Activated T-cell treated with anti-CD3 and anti-CD28 coated beads, Interleukin-2, amount 50 U/mL, for 4 hours (primary cell): ENCODE measurements at regions not wholly inside any gene's neighbourhood (a gene's known extent, or its start where the extent isn't known, plus 50 kb on each side); places are given as distances from the start of the nearest gene placed in this dataset.

ENCODE experiments used
- ATAC-seq, 2 donors: fragments of 200-7000 bp; cut with Tn5 transposase; one replicate each; pipeline ENCODE4 v1.10.0; 2021
- DNase-seq: peaks from one replicate; pipeline ENCODE4 v3.0.0-alpha.2; 2020
- H3K27me3 Mint-ChIP-seq: one replicate; pipeline ENCODE4 v1.8.0; 2021; ENCODE audit warnings: low read depth, mixed read lengths
- H3K36me3 Mint-ChIP-seq: one replicate; pipeline ENCODE4 v1.8.0; 2022; ENCODE audit warnings: mixed read lengths; ENCODE audit not compliant: insufficient read depth
- H3K4me1 Mint-ChIP-seq: one replicate; pipeline ENCODE4 v1.8.0; 2021; ENCODE audit warnings: low read depth, mixed read lengths
- H3K4me3 Mint-ChIP-seq: one replicate; pipeline ENCODE4 v1.8.0; 2021; ENCODE audit warnings: mild to moderate bottlenecking, moderate library complexity, mixed read lengths
- H3K9me3 Mint-ChIP-seq: one replicate; pipeline ENCODE4 v1.8.0; 2021; ENCODE audit warnings: mixed read lengths

DNA sequence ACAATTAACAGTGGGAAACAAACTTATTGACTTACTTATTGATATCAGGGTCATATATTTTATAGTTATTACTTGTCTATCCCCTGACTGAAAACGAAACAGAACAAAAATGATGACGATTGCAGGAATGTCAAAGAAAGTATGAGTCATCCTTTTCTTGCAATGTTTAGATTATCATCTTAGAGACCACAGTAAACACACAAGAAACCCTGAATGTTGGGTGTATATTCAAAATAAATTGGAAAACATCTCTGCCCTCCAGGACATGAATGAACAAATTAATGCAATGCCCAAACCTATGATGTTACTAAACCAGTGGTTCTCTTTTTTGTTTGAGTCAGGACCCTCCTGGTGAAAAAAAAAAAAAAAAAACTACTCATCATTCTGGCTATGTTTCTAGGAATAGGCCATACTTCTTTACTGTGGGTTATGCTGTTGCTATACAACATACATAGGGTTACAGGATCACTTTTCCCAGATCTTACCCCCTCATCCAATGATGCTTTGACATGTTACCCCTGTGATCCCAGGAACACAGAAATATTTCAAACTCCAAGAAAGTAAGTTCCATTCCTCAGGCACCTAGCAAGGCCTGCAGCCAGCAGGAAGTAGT lies 623.4 kb upstream of the IGFBP3 start:
- no peaks in the 10 kb centered on the region for H3K9me3 Mint-ChIP-seq
- H3K36me3 Mint-ChIP-seq = no peaks in the 10 kb centered on the region
- no peaks in the 10 kb centered on the region for H3K4me1 Mint-ChIP-seq
- H3K27me3 Mint-ChIP-seq = no peaks in the 10 kb centered on the region
- ATAC-seq (no peak), DNase-seq (no peak)
- H3K4me3 Mint-ChIP-seq = no peak overlapping the region

DNA sequence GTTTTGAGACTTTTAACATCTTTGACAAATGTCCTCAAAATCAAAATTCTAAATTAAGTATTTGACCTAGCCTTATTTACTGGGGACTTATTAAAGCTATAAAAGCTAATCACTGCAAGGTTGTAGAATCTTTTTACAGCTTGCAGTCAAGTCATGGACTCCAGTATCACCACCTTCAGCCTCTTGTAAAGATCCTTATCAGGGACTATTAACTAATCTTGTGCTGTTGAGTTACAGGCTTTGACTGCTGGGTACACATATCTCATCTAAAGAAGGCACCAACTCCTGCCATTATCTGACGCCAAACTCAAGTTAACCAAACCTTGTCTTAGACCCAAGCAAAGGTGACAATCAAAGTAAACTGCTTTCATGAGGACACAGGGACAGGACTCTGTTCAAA lies 621.0 kb upstream of the IGFBP3 start:
- no peak for DNase-seq
- Mint-ChIP-seq H3K4me1 (no peaks in the 10 kb centered on the region), H3K4me3 (no peak overlapping the region), H3K36me3 (no peaks in the 10 kb centered on the region), H3K27me3 (no peaks in the 10 kb centered on the region), H3K9me3 (no peaks in the 10 kb centered on the region)
- no peak for ATAC-seq

DNA sequence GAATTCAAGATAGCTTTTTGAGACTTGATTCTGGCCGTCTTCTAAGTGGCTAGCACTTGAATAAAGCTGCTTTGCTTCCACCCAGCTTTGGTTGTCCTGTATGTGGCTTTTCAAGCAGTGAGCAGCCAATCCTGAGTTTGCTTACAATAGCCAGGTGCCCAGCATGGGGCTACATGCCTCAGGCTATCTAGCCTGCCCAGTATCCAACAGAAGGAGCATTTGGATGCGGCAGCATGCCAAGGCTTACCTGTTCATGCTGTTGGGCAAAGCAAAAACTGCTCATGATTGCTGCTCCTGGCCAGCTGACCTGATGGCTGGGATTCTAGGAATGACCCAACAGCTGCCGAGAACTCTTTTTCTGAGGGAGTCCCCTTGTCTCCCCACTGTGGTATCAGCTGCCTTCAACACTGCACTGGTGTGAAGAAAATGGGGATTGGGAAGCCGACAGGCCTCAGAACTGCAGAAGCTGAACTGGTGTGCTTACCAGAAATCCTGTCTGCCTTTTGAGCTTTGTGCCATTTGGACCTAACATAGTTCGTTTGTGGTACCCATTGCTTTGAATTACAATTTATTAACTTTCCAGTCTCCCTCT lies 618.9 kb upstream of the IGFBP3 start:
- H3K4me3 Mint-ChIP-seq = no peak overlapping the region
- H3K4me1 Mint-ChIP-seq = no peaks in the 10 kb centered on the region
- no peaks in the 10 kb centered on the region for H3K27me3 Mint-ChIP-seq
- H3K36me3 Mint-ChIP-seq = no peaks in the 10 kb centered on the region
- no peaks in the 10 kb centered on the region for H3K9me3 Mint-ChIP-seq
- no peak for DNase-seq
- no peak for ATAC-seq

DNA sequence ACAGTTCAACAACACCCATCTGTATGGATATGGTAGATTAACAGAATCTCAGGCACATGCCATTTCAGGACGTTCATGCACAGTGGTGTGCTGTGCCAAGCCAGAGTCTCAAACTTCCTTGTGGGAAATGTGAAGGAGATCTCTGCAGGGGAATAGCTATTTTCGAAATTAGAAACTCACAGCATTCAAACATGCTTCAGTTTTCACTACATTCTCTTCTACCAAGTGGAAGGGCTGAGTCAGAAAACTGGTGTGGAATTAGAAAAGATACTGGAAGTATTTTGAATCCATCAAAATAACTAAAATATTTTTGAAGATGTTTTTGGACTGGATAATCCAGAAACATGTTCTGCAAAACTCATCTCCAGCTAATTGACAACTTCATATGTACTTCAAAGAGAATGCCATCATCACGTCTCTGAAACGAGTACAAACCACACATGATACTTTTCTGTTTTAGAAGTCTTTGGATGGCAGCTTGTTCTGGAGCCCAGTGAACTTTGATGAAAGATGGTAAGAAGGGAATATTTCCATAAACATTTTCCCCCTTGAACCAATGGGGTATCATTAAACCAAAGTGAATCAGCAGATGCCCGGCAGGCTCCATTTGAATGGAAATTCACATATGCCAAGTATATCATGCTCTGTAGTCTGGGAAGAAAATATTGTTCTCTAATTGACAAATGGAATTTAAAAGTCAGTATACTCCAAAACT lies 616.3 kb upstream of the IGFBP3 start:
- H3K4me1 Mint-ChIP-seq = no peaks in the 10 kb centered on the region

DNA sequence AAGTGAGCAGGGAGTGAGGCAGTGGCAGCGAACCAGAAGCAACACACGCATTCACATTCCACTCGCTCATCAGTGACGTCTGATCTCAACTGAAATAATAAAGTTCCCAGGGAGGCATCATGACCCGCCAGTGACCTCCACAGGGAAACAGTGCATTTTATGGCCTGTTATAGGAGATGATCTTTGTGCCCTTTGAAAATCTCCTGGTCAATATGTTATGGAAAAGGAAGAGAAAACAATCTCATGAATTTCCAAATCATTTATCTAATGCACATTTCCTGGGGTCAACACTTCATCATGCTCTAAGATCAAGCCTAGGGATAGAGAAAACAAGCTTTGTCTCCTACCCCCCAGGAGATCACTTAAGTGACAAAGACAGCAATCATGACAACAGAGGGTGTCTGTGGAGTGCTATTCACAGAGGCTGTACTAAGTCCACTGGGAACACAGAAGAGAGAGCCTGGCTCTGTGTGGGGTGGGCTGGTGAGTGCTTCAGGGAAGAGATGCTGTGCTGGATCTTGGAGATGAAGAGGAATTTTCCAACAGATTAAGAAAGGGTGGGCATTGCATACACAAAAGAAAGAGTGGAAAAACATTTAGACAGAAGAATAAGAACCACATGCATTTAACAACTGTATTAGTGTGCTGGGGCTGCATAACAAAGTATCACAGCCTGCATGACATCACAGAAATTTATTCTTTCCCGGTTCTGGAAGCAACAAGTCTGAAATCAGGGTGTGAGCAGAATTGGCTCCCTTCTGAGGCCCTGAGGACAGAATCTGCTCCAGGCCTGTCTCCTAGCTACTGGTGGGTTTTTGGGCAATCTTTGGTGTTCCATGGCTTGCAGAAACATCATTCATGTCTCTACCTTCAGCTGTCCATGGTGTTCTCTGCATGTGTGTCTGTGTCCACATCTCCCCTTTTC lies 613.9 kb upstream of the IGFBP3 start:
- H3K36me3 Mint-ChIP-seq = no peaks in the 10 kb centered on the region

More for the DNA sequence above, 616.3 kb upstream of the IGFBP3 start:
- Mint-ChIP-seq H3K4me3 (no peak overlapping the region), H3K9me3 (no peaks in the 10 kb centered on the region), H3K36me3 (no peaks in the 10 kb centered on the region), H3K27me3 (no peaks in the 10 kb centered on the region)
- ATAC-seq (no peak), DNase-seq (no peak)

DNA sequence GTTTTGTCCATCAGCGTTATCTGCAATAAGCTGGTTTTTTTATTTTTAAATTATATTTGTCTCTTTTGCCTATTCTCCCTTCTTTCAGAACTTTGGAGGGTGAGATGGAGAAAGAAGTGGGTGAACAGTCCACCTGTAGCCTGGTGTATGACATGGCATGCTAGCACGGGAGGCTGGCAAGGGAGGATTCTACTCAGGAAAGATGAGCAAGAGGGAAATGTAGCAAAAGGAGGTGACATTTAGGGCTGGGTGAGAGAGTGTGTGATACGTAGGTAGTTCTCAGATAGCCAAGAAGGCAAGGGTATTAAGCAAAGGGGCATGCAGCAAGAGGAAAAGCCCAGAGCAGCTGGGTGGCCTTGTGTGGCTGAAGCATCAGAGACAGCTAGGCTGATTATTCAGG lies 612.9 kb upstream of the IGFBP3 start:
- Mint-ChIP-seq H3K9me3 (no peaks in the 10 kb centered on the region), H3K4me1 (no peaks in the 10 kb centered on the region), H3K27me3 (no peaks in the 10 kb centered on the region), H3K36me3 (no peaks in the 10 kb centered on the region), H3K4me3 (no peak overlapping the region)
- ATAC-seq = no peak
- no peak for DNase-seq

More for the DNA sequence above, 613.9 kb upstream of the IGFBP3 start:
- ATAC-seq = no peak
- Mint-ChIP-seq H3K4me3 (no peak overlapping the region), H3K4me1 (no peaks in the 10 kb centered on the region), H3K27me3 (no peaks in the 10 kb centered on the region), H3K9me3 (no peaks in the 10 kb centered on the region)
- DNase-seq = no peak

DNA sequence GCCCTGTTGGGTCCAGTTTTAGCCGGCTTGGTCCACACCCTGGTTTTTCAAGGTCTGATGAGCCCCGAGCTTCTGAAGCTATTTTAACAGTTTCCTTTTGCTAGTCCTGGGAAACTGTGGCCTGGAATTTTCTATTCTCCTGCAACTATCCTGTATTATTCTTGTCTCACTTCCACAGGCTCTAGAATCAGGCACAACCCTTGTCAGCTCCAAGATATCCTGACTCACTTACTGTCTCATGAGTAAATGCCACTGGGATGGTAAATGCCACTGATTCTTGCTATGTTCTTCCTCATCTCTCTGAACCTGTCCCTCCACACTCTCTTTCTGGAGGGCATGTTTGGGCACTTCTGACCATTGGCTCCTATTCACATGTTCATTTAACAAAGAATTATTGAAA lies 611.5 kb upstream of the IGFBP3 start:
- no peak overlapping the region for H3K4me3 Mint-ChIP-seq
- no peaks in the 10 kb centered on the region for H3K9me3 Mint-ChIP-seq
- ATAC-seq (no peak), DNase-seq (no peak)
- no peaks in the 10 kb centered on the region for H3K4me1 Mint-ChIP-seq
- H3K36me3 Mint-ChIP-seq = no peaks in the 10 kb centered on the region
- H3K27me3 Mint-ChIP-seq = no peaks in the 10 kb centered on the region

DNA sequence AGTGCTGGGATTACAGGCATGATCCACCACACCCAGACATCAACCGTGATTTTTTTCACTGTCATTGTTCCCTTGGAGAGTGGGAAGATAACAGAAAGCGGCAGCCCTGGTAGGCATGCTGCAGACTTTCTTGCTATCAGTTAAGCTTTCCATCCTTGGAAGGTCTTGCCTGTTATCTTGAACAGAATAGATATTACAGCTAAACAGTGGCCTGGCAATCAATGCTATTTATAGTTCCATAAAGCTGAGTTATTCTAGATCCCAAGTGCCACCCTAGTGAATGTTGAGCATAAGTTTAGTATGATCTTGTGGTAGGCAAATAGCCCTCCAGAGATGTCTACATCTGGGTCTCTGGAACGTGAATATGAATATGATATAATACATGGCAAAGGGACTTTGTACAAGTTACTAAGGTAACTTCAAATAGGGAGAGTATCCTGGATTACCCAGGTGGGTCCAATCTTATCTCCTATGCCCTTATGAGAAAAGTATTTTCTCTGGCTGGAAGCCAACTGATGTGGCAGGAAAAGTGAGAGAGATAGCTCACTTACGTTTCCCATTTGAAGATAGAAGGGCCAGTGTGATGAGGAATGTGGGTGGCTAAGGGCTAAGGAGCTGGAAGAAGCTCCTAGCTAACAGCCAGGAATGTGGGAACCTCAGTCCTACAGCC lies 609.1 kb upstream of the IGFBP3 start:
- no peak overlapping the region for H3K4me3 Mint-ChIP-seq
- no peak for ATAC-seq

DNA sequence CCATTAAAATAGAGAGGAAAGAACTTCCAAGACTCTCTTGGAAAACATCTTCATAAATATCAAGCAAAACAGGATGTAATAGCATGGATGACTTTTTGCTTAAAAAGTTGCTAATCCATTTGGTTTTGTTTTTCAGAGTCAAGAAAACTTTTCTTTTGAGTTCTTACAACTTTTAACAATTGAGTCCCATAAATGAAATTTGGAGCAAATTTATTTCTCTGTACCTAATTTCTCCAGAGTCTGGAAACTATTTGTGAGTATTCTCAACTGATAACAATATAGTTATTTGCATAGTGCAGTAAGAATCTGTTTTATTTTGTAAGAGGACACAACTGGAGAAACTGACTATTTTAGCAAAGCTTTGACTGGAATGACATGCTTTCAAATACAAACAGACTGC lies 606.3 kb upstream of the IGFBP3 start:
- Mint-ChIP-seq H3K9me3 (peaks cover 3% of the 10 kb centered on the region), H3K36me3 (no peaks in the 10 kb centered on the region), H3K27me3 (no peaks in the 10 kb centered on the region), H3K4me3 (no peak overlapping the region), H3K4me1 (no peaks in the 10 kb centered on the region)
- no peak for DNase-seq
- ATAC-seq = no peak

More for the DNA sequence above, 609.1 kb upstream of the IGFBP3 start:
- H3K9me3 Mint-ChIP-seq = peaks cover 3% of the 10 kb centered on the region
- no peaks in the 10 kb centered on the region for H3K36me3 Mint-ChIP-seq
- no peaks in the 10 kb centered on the region for H3K27me3 Mint-ChIP-seq
- DNase-seq = no peak
- no peaks in the 10 kb centered on the region for H3K4me1 Mint-ChIP-seq

DNA sequence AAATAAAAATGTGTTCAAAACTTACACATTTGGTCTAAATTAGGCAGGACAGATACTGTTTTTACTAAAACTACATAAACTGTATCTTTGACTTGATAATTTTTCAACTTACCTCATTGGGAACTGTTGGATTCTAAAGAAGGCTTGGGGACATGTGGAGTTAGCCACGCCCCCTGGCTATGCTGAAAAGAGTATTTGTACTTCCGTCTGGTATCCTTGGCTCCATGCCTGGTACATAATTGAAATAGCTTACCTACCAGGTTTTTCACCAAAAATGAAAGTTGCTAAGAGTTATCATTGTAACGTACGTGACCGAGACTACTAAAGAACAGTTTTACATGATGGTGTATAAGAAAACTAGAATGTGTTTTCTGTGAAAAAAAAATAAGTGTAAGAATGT lies 604.8 kb upstream of the IGFBP3 start:
- ATAC-seq (no peak), DNase-seq (no peak)
- Mint-ChIP-seq H3K4me3 (no peak overlapping the region), H3K27me3 (no peaks in the 10 kb centered on the region), H3K4me1 (no peaks in the 10 kb centered on the region), H3K36me3 (no peaks in the 10 kb centered on the region), H3K9me3 (peaks cover 3% of the 10 kb centered on the region)

DNA sequence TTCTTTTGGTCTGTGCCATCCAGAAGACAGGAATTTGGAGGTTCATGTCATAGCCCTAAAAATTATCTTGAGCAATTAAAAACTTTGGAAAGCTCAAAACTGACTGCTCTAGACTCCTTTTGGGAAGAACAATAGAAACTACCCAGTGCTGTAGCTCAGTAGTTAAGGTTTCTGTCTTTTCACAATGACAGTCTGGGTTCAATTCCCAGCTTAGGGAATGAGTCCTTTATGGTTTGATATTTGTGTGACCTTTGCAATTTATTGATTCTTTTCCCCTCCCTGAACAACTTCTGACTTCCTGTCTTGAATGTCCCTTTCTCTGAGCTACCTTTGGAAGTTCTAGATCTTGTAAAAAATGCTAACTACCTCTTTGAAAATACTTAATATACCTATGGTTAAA lies 603.3 kb upstream of the IGFBP3 start:
- ATAC-seq = no peak
- Mint-ChIP-seq H3K4me1 (no peaks in the 10 kb centered on the region), H3K36me3 (no peaks in the 10 kb centered on the region), H3K27me3 (no peaks in the 10 kb centered on the region), H3K9me3 (peaks cover 3% of the 10 kb centered on the region), H3K4me3 (no peak overlapping the region)
- DNase-seq = no peak

DNA sequence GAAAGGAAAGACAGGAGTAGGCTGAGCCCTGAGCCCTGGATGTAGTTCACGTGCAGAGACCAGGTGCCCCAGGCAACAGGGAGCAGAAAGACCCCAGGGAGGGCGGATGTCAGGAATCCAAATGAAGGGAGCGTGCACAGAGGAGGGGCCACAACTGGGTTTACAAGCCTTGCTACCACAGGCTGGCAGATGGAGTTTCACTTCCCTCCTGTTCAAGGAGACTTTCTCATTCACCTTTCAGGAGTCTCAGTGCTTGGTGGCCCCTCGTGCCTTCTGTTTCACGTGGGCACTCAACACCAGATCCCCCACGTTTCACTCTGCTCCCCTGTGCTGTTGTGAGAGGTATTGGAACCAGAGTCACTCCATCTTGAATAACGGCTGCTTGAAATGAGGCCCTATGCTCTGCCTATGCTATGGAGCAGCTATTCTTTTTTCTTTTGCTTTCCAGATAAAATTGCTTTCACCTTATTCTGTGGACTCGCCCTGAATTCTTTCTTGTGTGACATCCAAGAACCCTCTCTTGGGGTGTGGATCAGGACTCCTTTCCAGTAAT lies 601.4 kb upstream of the IGFBP3 start:
- ATAC-seq = no peak
- Mint-ChIP-seq H3K36me3 (no peaks in the 10 kb centered on the region), H3K9me3 (peaks cover 3% of the 10 kb centered on the region), H3K4me1 (no peaks in the 10 kb centered on the region), H3K27me3 (no peaks in the 10 kb centered on the region), H3K4me3 (no peak overlapping the region)
- no peak for DNase-seq

DNA sequence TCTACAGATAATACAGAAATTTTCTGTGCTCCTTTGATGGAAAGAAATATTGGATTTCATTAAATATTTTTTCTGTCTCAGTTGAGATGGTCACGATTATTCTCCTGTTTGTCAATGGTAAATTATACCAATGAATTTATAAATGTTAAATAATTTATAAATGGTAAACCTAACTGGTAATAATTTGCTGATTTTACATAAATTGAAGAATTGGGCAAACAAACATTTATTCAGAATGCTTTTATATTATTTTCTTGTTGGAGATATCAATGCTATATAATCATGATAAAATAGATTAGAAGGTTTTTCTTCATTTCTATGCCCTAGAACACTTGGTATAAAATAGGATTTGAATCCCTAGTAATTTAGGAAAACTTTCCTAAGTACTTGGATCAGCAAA lies 597.6 kb upstream of the IGFBP3 start:
- peaks cover 4% of the 10 kb centered on the region for H3K9me3 Mint-ChIP-seq
- no peak overlapping the region for H3K4me3 Mint-ChIP-seq
- DNase-seq = no peak
- H3K4me1 Mint-ChIP-seq = no peaks in the 10 kb centered on the region
- ATAC-seq = no peak
- H3K36me3 Mint-ChIP-seq = no peaks in the 10 kb centered on the region
- no peaks in the 10 kb centered on the region for H3K27me3 Mint-ChIP-seq
